ENCODE measurements at regions not wholly inside any gene's neighbourhood (a gene's known extent, or its start where the extent isn't known, plus 50 kb on each side); places are given as distances from the start of the nearest gene placed in this dataset.
A peak's percentile ranks its signal among the peaks of the same experiment; 100 is the strongest.

DNA sequence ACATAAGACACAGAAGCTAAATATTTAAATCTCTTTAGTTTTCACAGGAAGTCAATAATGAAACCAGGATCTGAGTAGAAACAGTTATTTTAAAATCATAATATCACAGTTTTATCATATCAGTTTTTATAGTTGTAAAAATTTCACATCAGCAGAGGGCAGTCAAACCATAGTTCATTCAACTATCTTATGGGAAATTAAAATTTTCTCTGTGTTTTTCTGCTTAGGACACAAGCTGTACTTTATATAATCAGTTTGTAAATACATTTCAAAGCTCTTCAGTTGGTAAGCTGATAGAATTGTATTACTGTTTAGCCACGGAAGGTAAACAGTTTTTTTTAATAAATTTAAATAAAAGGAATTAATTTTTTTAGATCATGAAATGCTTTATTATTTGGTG lies 204.8 kb upstream of the NUDT6 start:
- peak; percentile 29 for DNase-seq (ENCODE audit: low read depth)

DNA sequence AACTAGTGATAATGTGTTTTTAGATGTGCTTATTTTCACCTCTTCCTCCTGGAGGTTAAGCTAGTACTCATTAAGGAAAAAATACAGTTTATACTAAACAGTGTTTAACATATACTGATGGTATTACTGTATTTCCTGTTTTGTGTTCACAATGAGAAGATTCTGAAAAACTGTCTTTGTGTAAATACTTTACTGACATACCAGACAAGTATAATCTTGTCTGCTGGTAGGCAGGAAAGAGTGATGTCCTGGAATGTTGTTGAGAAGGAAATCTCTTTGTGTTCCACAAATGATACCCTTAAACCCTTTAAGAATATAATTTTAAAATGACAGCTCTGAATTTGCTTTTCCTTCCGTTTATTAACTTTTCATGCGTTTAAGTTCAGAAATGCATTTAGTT lies 205.5 kb upstream of the NUDT6 start:
- TF ChIP-seq, protein P1, sequence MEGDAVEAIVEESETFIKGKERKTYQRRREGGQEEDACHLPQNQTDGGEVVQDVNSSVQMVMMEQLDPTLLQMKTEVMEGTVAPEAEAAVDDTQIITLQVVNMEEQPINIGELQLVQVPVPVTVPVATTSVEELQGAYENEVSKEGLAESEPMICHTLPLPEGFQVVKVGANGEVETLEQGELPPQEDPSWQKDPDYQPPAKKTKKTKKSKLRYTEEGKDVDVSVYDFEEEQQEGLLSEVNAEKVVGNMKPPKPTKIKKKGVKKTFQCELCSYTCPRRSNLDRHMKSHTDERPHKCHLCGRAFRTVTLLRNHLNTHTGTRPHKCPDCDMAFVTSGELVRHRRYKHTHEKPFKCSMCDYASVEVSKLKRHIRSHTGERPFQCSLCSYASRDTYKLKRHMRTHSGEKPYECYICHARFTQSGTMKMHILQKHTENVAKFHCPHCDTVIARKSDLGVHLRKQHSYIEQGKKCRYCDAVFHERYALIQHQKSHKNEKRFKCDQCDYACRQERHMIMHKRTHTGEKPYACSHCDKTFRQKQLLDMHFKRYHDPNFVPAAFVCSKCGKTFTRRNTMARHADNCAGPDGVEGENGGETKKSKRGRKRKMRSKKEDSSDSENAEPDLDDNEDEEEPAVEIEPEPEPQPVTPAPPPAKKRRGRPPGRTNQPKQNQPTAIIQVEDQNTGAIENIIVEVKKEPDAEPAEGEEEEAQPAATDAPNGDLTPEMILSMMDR (IDR thresholded peaks at IDR 0.05; ENCODE audit: insufficient read depth, low read depth, low read length, missing control alignments), result no peak
- peak; percentile 79 for DNase-seq (ENCODE audit: low read depth)
- no peak overlapping the region for H3K4me3 ChIP-seq (ENCODE audit: low read length)

More for the DNA sequence above, 204.8 kb upstream of the NUDT6 start:
- TF ChIP-seq, protein P1 (IDR thresholded peaks at IDR 0.05; ENCODE audit: insufficient read depth, low read depth, low read length, missing control alignments), result no peak
- H3K4me3 ChIP-seq (ENCODE audit: low read length), result no peak overlapping the region

DNA sequence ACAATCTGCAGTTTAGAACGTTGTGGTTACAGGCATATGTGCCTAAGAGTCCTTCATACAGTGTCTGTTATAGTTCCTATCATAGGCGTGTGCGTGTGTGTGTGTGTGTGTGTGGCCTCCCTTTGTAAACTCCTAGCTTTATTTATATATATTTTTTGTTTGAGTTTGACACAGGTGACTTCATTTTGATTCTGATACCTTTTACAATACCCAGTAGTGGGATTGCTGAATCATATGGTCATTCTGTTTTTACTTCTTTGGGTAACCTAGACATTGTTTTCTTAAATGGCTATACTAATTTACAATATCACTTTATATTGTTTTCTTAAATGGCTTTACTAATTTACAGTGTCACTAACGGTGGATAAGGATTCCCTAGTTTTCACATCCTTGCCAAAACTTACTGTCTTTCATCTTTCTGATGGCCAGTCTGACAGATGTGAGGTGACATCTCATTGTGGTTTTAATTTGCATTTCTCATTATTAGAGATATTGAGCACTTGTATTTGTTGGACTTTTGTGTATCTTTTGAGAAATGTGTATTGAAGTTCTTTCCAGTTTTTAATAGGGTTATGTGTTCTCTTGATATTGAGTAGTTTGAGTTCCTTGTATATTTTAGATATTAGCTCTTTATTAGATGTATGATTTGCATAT lies 211.1 kb upstream of the NUDT6 start:
- TF ChIP-seq, protein P1 (IDR thresholded peaks at IDR 0.05; ENCODE audit: insufficient read depth, low read depth, low read length, missing control alignments), result no peak
- H3K4me3 ChIP-seq (ENCODE audit: low read length), result no peak overlapping the region

DNA sequence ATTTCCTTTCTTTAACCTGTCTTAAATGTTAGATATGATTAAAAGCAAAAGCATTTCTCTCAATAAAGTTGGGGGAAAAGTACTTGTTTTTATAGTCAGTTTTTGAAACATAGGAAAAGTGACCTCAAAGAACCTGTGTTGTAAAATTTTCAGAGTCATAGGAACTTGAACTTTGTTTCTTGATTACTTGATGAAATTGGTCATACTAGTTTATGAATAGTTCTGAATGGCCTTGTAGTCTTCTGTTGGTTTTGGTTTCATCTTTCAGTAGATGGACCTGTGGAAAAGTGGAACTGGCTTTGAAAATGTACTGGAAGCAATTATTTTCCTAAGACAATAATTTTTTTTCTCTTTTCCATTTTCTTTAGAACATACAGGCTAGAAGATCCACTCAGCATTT lies 222.2 kb upstream of the NUDT6 start:
- TF ChIP-seq, protein P1 (IDR thresholded peaks at IDR 0.05; ENCODE audit: insufficient read depth, low read depth, low read length, missing control alignments), result no peak
- H3K4me3 ChIP-seq (ENCODE audit: low read length), result no peak overlapping the region
- no peak for DNase-seq (ENCODE audit: low read depth)

More for the DNA sequence above, 211.1 kb upstream of the NUDT6 start:
- no peak for DNase-seq (ENCODE audit: low read depth)

DNA sequence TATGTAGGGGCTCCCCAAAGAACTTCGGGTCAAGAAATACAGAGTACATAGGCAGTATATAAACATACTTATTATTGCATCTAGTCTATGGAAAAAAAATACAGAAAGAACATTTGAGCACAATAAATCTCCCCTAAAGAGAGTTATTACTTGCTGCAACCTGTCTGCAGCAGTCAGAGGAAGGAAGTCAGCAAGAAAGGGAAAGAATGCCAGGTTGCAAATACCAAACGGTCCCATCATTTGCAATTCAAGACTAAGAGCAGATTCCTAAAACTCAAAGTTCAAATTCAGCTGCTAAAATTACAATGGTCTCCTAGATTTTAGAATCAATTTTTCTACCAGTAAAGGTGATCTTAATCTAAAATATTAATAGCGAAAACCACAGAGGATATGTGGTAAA lies 236.2 kb upstream of the NUDT6 start:
- DNase-seq (ENCODE audit: low read depth), result peak; percentile 31
- TF ChIP-seq, protein P1 (IDR thresholded peaks at IDR 0.05; ENCODE audit: insufficient read depth, low read depth, low read length, missing control alignments), result no peak
- no peak overlapping the region for H3K4me3 ChIP-seq (ENCODE audit: low read length)

DNA sequence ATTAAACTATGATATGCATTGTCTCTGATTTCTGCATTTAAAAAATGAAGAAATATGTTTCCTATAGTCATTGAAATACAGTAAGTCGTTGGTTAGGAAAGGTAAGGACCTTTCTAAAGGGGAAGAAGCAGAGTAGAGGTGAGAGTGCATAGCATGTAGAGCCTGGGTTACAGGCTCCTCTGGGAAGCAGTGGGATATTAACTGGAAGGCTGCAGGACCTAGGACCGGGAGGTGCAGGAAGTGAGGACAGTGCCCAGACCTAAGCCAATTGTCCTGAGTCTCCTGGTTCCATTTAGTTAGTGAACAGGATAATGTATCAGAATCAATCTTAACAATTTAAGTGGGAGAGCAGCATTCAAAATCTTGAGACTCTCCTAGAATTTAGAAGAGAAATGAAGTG lies 237.1 kb upstream of the NUDT6 start:
- DNase-seq (ENCODE audit: low read depth), result no peak
- TF ChIP-seq, protein P1 (IDR thresholded peaks at IDR 0.05; ENCODE audit: insufficient read depth, low read depth, low read length, missing control alignments), result no peak
- H3K4me3 ChIP-seq (ENCODE audit: low read length), result no peak overlapping the region

DNA sequence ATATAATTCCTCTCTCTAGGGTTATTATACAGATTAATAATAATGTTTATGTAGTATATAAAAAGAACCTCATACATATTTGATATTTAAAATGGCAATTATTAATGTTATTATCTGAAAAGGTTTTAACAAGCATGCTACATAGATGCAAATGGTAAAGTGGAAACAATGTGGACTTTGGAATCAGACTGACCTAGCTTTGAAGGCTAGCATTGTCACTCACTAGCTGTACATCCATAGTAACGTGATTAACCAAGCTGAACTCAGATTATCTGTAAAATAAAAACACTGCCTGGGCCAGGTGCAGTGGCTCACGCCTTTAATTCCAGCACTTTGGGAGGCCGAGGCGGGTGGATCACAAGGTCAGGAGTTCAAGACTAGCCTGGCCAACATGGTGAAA lies 233.7 kb upstream of the SPRY1 start:
- no peak overlapping the region for H3K4me3 ChIP-seq (ENCODE audit: low read length)
- TF ChIP-seq, protein P1 (IDR thresholded peaks at IDR 0.05; ENCODE audit: insufficient read depth, low read depth, low read length, missing control alignments), result no peak
- no peak for DNase-seq (ENCODE audit: low read depth)

Measured in epithelial cell of esophagus (primary cell).